GM19043 (cell line): ENCODE measurements at regions not wholly inside any gene's neighbourhood (a gene's known extent, or its start where the extent isn't known, plus 50 kb on each side); places are given as distances from the start of the nearest gene placed in this dataset.

Experiments
- ATAC-seq: cut with Tn5 transposase; IDR thresholded peaks from one replicate; pipeline ENCODE4 v1.9.1; 2021; ENCODE audit warnings: low read depth; ENCODE audit not compliant: unreplicated experiment

GRCh38 chr1:193654951-193655735 is 468.7 kb upstream of the B3GALT2 start:
- ATAC-seq = no peak

GRCh38 chr1:193649587-193649986 is 463.2 kb upstream of the B3GALT2 start:
- no peak for ATAC-seq

GRCh38 chr1:193634876-193635275 is 448.5 kb upstream of the B3GALT2 start:
- ATAC-seq = no peak

GRCh38 chr1:193634470-193634869 is 448.1 kb upstream of the B3GALT2 start:
- no peak for ATAC-seq

GRCh38 chr1:193633991-193634390 is 447.6 kb upstream of the B3GALT2 start:
- ATAC-seq = no peak

GRCh38 chr1:193633093-193633492 is 446.7 kb upstream of the B3GALT2 start:
- ATAC-seq = no peak

GRCh38 chr1:193631306-193631705 is 444.9 kb upstream of the B3GALT2 start:
- no peak for ATAC-seq

- ATAC-seq = no peak
These were observed 443.5 kb upstream of the B3GALT2 start for GRCh38 chr1:193629875-193630274.

- ATAC-seq = no peak
These were observed 440.3 kb upstream of the B3GALT2 start for GRCh38 chr1:193626695-193627094.

- ATAC-seq = no peak
These were observed 438.8 kb upstream of the B3GALT2 start for GRCh38 chr1:193625255-193625654.

- no peak for ATAC-seq
These were observed 433.5 kb upstream of the B3GALT2 start for GRCh38 chr1:193619911-193620310.

- ATAC-seq = no peak
These were observed 428.4 kb upstream of the B3GALT2 start for GRCh38 chr1:193614817-193615216.

GRCh38 chr1:193614275-193614674 is 427.9 kb upstream of the B3GALT2 start:
- ATAC-seq = no peak

GRCh38 chr1:193613041-193613440 is 426.6 kb upstream of the B3GALT2 start:
- no peak for ATAC-seq

- ATAC-seq = no peak
These were observed 423.2 kb upstream of the B3GALT2 start for GRCh38 chr1:193609592-193609991.

- no peak for ATAC-seq
These were observed 421.4 kb upstream of the B3GALT2 start for GRCh38 chr1:193607787-193608186.

GRCh38 chr1:193606035-193606434 is 419.6 kb upstream of the B3GALT2 start:
- no peak for ATAC-seq

GRCh38 chr1:193602705-193603104 is 416.3 kb upstream of the B3GALT2 start:
- ATAC-seq = no peak

- no peak for ATAC-seq
These were observed 406.9 kb upstream of the B3GALT2 start for GRCh38 chr1:193593147-193593885.

GRCh38 chr1:193592317-193592716 is 405.9 kb upstream of the B3GALT2 start:
- no peak for ATAC-seq

- ATAC-seq = no peak
These were observed 403.7 kb upstream of the B3GALT2 start for GRCh38 chr1:193590102-193590501.

- no peak for ATAC-seq
These were observed 403.2 kb upstream of the B3GALT2 start for GRCh38 chr1:193589597-193590040.
